Stimulated activated CD4-positive, alpha-beta T cell treated with anti-CD3 and anti-CD28 coated beads, Interleukin-15, amount 100 ng/mL, for 1 hour (primary cell): ENCODE measurements at regions not wholly inside any gene's neighbourhood (a gene's known extent, or its start where the extent isn't known, plus 50 kb on each side); places are given as distances from the start of the nearest gene placed in this dataset.
"Not testable (repeated sequence)": the region's sequence is repeated elsewhere in the genome, so short reads cannot be mapped to it uniquely, and the experiment has no call there.

Source experiments
- DNase-seq, 2 donors: peaks; one replicate each; pipeline ENCODE4 v3.0.0-alpha.2; 2020; ENCODE audit warnings: low read depth in 1 of 2, low spot score in 1 of 2

GRCh38 chr16:60181536-60181935 lies 1447.4 kb upstream of the GOT2 start:
- no peak for DNase-seq

DNA sequence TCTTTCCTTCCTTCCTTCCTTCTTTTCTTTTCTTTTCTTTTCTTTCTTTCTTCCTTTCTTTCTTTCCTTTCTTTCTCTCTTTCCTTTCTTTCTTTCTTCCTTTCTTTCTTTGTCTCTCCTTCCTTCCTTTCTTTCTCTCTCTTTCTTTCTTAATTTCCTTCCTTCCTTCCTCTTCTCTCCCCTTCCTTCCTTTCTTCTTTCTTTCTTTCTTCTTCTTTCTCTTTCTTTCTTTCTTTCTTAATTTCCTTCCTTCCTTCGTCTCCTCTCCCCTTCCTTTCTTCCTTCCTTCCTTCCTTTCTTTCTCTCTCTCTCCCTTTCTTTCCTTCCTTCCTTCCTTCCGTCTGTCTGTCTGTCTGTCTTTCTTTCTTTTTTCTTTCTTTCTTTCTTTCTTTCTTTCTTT lies 1446.5 kb upstream of the GOT2 start:
- no peak for DNase-seq

DNA sequence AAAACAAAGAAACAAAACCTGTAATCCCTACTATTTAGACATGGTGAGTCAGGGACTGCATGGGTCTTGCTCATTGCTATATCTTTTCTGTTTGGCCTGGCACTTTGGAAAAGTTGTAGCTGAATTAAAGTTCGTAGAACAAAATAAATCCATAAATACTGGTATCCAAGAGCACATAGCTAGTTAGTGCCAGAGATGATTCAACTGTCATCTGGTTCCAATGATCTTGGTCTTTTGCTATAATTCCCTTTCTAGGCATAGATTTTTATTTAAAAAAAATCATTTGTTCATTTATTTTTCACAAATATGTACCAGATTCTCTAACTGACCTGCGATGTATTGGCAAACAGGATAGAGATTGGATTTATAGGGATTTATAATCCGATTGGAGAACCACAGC lies 1436.1 kb upstream of the GOT2 start:
- DNase-seq: no peak

- no peak for DNase-seq
Measured at GRCh38 chr16:60166111-60166510, 1432.0 kb upstream of the GOT2 start.

DNA sequence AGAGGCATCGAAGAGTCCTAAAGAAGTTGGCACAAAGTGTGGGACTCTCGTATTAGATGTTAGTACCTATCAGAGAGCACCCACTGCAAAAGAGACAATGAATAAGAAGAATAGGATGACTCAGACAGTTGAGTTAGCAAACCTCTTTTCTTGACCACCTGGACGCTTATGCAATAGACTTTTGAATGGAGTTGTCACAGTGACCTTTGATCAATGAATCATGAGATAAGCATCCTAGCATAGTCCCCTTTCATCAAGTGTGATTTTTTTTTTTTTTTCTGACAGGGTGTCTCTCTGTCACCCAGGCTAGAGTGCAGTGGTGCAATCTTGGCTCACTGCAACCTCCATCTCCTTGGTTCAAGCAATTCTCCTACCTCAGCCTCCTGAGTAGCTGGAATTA lies 1417.9 kb upstream of the GOT2 start:
- DNase-seq: no peak

DNA sequence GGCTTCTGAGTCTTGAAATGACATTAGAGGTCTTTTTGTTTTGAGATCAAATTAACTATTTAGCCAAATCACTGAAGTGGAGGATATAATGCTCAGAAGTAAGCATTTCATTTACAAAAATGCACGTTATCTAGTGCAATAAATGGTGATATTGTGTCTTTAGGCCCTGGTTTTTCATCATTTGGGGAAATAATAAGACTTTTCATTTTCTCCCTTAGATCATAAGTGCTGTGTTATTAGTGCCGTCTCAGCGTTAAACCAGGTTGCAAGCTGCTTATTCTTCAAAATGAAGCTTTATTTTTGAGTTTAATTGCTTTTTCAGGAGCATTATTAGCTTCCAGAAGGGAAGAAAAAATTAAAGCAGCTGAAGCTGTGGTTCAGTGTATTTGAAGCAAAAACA lies 1416.8 kb upstream of the GOT2 start:
- no peak for DNase-seq

- no peak for DNase-seq
Measured at GRCh38 chr16:60143348-60143705, 1409.2 kb upstream of the GOT2 start.

- no peak for DNase-seq
Measured at GRCh38 chr16:60142619-60143347, 1408.7 kb upstream of the GOT2 start.

DNA sequence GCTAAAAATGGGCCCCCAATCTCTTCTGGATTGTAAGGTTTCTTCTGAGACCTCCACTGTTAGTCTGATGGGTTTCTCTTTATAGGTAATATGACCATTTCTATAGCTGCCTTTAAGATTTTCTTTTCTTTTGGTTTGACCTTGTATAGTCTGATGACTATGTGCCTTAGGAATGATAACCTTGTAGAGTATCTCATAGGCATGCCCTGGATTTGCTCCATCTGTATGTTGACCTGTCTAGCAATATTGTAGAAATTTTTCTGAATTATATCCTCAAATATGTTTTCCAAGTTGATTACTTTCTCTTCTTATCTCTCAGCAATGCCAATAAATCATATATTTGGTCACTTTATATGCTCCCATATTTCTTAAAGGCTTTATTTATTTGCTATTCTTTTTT lies 1403.8 kb upstream of the GOT2 start:
- DNase-seq: no peak

- DNase-seq: no peak
Measured at GRCh38 chr16:60127196-60127595, 1393.1 kb upstream of the GOT2 start.

DNA sequence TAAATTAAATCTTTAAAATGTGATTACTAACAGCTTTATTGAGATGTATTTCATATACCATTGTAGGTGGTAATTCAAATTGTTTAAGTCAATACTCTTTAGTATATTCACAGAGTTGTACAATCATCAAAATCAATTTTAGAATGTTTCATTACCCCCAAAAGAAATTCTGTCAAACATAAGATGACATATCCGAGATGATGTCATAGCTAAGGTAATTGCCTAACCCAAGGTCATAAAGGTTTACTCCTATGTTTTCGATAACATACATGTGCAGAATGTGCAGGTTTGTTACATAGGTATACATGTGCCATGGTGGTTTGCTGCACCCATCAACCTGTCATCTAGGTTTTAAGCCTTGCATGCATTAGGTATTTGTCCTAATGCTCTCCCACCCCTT lies 1392.0 kb upstream of the GOT2 start:
- DNase-seq: not testable (repeated sequence)

DNA sequence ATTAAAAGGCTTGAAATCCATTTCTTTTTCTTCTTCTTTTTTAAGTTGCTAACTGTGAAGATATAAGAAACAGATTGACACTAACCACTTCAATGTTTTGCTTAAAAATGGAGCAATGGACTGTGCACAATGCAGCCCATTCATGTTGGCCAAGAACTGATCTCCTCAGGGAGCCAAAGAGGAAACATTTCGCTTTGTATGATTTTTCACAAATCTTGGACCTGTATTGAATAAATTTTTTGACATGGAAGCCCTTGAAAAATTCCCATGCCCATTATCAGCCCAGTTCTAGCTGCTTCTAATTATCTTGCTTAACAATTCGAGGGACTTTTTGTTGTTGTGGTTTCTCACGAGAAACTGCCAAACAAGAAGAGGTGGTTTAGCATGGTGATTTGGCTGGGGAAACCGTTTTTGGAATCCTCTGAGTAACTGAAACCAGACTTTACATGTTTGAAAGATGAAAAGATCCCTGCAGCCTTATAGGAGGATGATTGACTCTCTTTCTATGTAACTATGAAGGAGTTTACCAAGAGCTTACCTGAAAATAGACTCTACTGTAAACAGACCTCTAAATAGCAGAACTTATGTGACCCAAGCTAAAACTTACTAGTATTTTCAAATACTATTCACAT lies 1389.4 kb upstream of the GOT2 start:
- DNase-seq: no peak

- DNase-seq: no peak
Measured at GRCh38 chr16:60120586-60120985, 1386.5 kb upstream of the GOT2 start.

- no peak for DNase-seq
Measured at GRCh38 chr16:60110531-60110930, 1376.4 kb upstream of the GOT2 start.

DNA sequence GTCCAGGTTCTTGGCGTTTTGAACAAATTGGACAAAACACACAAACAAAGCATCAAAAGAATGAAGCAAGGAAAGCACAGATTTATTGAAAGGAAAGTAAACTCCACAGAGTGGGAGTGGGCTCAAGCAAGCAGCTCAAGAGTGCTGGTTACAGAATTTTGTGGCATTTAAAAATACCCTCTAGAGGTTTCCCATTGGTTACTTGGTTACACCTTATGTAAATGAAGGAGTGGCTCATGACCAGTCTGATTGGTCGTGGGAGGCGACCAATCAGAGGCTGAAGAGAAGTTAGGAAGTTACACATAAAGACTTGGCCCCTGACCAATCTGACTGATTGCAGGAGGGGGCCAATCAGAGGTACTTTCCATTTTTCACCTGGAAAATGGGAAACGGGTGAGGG lies 1373.8 kb upstream of the GOT2 start:
- DNase-seq: no peak

GRCh38 chr16:60107437-60107836 lies 1373.3 kb upstream of the GOT2 start:
- DNase-seq: no peak

DNA sequence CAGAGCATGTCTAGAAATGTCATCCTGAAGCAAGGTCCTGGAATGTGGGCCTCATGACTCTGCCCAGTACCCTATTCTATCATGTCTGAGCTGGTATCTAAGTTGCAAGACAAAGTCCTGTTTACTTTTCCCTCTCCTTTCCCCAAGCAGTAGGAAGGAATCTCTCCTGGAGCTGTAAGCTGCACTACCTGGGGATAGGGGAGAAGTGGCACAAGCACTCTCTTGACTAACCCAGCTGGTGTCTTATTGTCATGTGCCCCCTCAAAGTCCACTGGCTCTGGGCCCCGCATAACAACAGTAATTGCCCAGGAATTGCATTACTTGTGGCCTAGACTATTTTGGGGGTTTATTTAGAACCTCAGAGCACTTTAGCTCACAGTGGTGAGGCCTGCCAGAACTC lies 1366.3 kb upstream of the GOT2 start:
- no peak for DNase-seq

GRCh38 chr16:60091529-60091928 lies 1357.4 kb upstream of the GOT2 start:
- no peak for DNase-seq

GRCh38 chr16:60091071-60091470 lies 1357.0 kb upstream of the GOT2 start:
- no peak for DNase-seq

- DNase-seq: no peak
Measured at GRCh38 chr16:60087530-60087929, 1353.4 kb upstream of the GOT2 start.

DNA sequence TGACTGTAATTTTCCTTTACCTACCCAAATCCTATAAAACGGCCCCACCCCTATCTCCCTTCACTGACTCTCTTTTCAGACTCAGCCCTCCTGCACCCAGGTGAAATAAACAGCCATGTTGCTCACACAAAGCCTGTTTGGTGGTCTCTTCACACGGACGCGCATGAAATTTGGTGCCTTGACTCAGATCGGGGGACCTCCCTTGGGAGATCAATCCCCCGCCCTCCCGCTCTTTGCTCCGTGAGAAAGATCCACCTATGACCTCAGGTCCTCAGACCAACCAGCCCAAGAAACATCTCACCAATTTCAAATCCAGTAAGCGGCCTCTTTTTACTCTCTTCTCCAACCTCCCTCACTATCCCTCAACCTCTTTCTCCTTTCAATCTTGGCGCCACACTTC lies 1344.7 kb upstream of the GOT2 start:
- not testable (repeated sequence) for DNase-seq

DNA sequence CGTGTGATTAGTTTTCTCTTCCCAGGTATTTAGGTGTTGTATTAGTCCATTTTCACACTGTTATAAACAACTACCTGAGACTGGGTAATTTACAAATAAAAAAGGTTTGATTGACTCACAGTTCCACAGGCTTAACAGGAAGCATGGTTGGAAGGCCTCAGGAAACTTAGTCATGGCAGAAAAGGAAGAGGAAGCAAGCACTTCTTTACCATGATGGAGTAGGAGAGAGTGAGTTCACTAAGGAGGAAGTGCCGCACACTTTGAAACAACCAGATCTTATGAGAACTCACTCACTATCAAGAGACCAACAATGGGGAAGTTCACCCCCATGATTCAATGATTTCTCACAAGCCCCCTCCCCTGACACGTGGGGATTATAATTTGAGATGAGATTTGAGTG lies 1343.7 kb upstream of the GOT2 start:
- DNase-seq: no peak

DNA sequence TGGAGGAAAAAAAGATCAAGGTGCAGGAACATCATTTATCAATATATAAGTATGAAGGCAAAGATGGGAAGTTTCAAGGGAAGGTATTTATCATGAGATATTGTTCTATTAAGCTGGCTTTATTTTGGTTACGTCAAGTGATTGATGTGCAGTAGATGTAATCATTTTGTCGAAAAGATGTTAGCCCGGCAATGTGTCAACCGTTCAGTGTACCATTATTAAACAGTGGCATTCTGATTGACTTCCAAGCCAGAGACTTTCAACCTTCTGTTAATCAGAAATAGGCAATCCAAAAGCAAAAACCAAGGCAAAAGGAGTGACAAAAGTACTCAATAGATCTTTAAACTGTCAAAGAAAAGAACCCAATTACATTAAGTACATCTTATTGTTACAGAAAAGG lies 1340.3 kb upstream of the GOT2 start:
- DNase-seq: no peak
